Ishikawa (cell line): ENCODE measurements at regions not wholly inside any gene's neighbourhood (a gene's known extent, or its start where the extent isn't known, plus 50 kb on each side); places are given as distances from the start of the nearest gene placed in this dataset.

Experiments
- CEBPB ChIP-seq: IDR thresholded peaks from 2 replicates; pipeline ENCODE4 v1.6.1; 2012
- CREB1 ChIP-seq: IDR thresholded peaks from 2 replicates; pipeline ENCODE4 v1.6.1; 2012; ENCODE audit warnings: low read depth
- EGR1 ChIP-seq: IDR thresholded peaks from 2 replicates; pipeline ENCODE4 v1.6.1; 2012
- EP300 ChIP-seq: IDR thresholded peaks from 2 replicates; pipeline ENCODE4 v1.6.1; 2012; ENCODE audit warnings: borderline replicate concordance
- FOXM1 ChIP-seq: IDR thresholded peaks from 2 replicates; pipeline ENCODE4 v1.6.1; 2012; ENCODE audit warnings: low read depth, borderline replicate concordance
- NFIC ChIP-seq: IDR thresholded peaks from 2 replicates; pipeline ENCODE4 v1.6.1; 2012
- RAD21 ChIP-seq: IDR thresholded peaks from 2 replicates; pipeline ENCODE4 v1.6.1; 2012; ENCODE audit warnings: low read depth
- TAF1 ChIP-seq: IDR thresholded peaks from 2 replicates; pipeline ENCODE4 v1.6.1; 2012; ENCODE audit warnings: low read depth, mild to moderate bottlenecking
- TCF12 ChIP-seq: IDR thresholded peaks from 2 replicates; pipeline ENCODE4 v1.6.1; 2012; ENCODE audit warnings: low read depth
- TEAD4 ChIP-seq: IDR thresholded peaks from 2 replicates; pipeline ENCODE4 v1.6.1; 2012
- YY1 ChIP-seq: IDR thresholded peaks from 2 replicates; pipeline ENCODE4 v1.6.1; 2012; ENCODE audit warnings: low read depth
- ZBTB7A ChIP-seq: IDR thresholded peaks from 2 replicates; pipeline ENCODE4 v1.6.1; 2012; ENCODE audit warnings: low read depth
- TF ChIP-seq, protein P1 (sequence below): IDR thresholded peaks from 2 replicates; pipeline ENCODE4 v1.6.1; 2012
- TF ChIP-seq, protein P2 (sequence below): IDR thresholded peaks from 2 replicates; pipeline ENCODE4 v1.6.1; 2012
- TF ChIP-seq, protein P3 (sequence below): IDR thresholded peaks from 2 replicates; pipeline ENCODE4 v1.6.1; 2012; ENCODE audit warnings: low read depth, mild to moderate bottlenecking

DNA sequence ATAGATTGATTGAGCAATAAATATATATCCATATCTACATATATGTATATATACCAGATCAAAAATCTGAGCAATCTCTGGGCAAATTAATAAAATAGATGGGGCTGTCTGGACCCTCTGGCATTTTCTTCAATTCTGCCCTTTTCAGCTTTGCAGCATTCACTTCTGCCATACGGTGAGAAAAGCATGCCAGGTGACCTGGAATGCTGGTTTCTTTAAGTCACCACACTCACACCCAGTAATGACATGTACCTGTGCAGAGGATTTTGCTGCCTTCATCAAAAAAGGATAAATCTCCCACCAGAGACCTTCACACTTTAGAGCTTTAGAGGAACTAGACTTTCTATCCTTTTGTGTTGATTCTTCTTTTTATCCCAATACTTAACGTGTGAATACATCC lies 223.2 kb upstream of the NFIA start:
- TF ChIP-seq TEAD4 = no peak
- TF ChIP-seq EGR1 = no peak
- no peak for TF ChIP-seq NFIC
- TF ChIP-seq CREB1 = no peak
- TF ChIP-seq RAD21 = no peak
- TF ChIP-seq TCF12 = no peak

DNA sequence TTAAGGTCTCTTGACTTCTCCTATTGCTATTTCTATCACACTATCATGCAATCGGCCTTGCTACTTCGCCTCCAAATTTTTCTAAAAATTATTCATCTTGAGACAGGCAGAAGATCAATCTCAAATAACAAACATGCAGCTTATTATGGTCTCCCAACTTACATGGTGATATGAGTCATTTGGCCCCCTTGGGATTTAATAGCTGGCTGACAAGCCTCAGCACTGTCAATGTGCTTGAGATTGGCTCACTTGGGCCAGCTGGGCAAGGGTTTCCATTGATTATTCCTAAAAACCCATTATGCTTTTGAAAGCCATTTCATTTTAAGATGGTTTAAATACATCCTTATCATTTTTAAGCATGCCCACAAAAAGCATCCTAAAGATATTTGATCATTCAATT lies 224.5 kb upstream of the NFIA start:
- TF ChIP-seq ZBTB7A = no peak
- no peak for TF ChIP-seq EGR1
- no peak for TF ChIP-seq YY1
- TF ChIP-seq TEAD4 = no peak
- no peak for TF ChIP-seq NFIC
- TF ChIP-seq, protein P1, sequence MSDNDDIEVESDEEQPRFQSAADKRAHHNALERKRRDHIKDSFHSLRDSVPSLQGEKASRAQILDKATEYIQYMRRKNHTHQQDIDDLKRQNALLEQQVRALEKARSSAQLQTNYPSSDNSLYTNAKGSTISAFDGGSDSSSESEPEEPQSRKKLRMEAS = no peak
- TF ChIP-seq, protein P2, sequence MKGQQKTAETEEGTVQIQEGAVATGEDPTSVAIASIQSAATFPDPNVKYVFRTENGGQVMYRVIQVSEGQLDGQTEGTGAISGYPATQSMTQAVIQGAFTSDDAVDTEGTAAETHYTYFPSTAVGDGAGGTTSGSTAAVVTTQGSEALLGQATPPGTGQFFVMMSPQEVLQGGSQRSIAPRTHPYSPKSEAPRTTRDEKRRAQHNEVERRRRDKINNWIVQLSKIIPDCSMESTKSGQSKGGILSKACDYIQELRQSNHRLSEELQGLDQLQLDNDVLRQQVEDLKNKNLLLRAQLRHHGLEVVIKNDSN = no peak
- TF ChIP-seq EP300 = no peak
- TF ChIP-seq TCF12 = no peak
- no peak for TF ChIP-seq RAD21
- TF ChIP-seq FOXM1 = no peak
- TF ChIP-seq, protein P3, sequence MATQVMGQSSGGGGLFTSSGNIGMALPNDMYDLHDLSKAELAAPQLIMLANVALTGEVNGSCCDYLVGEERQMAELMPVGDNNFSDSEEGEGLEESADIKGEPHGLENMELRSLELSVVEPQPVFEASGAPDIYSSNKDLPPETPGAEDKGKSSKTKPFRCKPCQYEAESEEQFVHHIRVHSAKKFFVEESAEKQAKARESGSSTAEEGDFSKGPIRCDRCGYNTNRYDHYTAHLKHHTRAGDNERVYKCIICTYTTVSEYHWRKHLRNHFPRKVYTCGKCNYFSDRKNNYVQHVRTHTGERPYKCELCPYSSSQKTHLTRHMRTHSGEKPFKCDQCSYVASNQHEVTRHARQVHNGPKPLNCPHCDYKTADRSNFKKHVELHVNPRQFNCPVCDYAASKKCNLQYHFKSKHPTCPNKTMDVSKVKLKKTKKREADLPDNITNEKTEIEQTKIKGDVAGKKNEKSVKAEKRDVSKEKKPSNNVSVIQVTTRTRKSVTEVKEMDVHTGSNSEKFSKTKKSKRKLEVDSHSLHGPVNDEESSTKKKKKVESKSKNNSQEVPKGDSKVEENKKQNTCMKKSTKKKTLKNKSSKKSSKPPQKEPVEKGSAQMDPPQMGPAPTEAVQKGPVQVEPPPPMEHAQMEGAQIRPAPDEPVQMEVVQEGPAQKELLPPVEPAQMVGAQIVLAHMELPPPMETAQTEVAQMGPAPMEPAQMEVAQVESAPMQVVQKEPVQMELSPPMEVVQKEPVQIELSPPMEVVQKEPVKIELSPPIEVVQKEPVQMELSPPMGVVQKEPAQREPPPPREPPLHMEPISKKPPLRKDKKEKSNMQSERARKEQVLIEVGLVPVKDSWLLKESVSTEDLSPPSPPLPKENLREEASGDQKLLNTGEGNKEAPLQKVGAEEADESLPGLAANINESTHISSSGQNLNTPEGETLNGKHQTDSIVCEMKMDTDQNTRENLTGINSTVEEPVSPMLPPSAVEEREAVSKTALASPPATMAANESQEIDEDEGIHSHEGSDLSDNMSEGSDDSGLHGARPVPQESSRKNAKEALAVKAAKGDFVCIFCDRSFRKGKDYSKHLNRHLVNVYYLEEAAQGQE = no peak
- no peak for TF ChIP-seq CEBPB
- TF ChIP-seq TAF1 = no peak

DNA sequence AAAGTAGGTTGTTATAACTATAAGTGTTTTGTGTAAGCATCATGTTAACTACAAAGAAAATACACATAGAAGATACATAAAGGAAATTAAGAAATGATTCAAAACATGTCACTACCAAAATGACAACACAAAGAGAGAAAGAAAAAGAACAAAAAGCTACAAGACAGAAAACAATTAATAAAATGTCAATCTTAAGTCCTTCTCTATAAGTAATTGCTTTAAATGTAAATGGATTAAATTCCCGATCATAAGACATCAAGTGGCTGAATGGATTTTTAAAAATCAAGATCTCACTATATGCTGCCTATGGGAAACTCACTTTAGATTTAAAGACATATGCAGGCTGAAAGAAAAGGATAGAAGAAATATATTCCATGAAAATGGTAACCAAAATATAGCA lies 232.3 kb upstream of the NFIA start:
- TF ChIP-seq EP300 = no peak
- TF ChIP-seq TCF12 = no peak
- TF ChIP-seq YY1 = no peak
- no peak for TF ChIP-seq TAF1
- TF ChIP-seq, protein P1 = no peak

DNA sequence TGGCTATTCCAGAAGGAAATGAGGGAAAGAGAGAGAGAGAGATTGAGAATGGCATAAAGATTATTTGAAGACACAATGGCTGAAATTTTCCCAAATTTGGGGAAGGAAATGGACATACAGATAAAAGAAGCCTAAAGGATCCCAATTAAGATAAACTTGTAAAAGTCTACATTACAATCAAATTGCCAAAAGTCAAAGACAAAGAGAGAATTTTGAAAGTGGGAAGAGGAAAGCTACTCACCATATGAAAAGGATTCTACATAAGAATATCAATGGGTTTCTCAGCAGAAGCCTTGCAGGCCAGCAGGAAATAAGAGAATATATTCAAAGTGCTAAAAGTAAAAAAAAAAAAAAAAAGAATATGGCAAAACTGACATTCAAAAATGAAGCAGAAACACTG lies 233.0 kb upstream of the NFIA start:
- no peak for TF ChIP-seq FOXM1

DNA sequence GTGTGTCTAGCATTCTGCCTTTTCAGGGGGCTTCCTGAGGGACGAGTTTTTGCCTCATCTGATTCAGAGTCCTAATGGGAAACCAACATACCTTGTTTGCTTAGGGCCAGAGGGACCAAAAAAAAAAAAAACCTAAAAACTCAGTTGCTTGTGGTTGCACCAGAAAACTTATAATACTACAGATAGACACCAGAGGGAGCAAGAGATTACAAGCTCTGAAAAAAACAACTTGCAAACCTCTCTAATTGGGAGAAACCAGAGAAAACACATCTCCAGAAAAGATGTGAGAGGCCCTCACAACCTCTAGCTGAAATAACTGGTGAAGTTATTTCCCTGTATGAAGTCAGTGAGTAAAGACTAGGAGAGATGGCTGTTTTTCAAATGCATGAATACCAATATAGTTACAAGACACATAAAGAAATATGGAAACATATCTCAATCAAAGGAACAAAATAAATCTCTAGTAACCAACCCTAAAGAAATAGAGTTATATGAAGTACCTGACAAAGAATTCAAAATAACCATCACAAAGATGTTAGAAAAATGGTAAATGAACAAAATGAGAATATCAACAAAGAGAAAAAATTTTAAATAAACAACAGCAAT lies 233.7 kb upstream of the NFIA start:
- TF ChIP-seq RAD21 (peak; percentile 69), NFIC (no peak)
- TF ChIP-seq, protein P2 = no peak

DNA sequence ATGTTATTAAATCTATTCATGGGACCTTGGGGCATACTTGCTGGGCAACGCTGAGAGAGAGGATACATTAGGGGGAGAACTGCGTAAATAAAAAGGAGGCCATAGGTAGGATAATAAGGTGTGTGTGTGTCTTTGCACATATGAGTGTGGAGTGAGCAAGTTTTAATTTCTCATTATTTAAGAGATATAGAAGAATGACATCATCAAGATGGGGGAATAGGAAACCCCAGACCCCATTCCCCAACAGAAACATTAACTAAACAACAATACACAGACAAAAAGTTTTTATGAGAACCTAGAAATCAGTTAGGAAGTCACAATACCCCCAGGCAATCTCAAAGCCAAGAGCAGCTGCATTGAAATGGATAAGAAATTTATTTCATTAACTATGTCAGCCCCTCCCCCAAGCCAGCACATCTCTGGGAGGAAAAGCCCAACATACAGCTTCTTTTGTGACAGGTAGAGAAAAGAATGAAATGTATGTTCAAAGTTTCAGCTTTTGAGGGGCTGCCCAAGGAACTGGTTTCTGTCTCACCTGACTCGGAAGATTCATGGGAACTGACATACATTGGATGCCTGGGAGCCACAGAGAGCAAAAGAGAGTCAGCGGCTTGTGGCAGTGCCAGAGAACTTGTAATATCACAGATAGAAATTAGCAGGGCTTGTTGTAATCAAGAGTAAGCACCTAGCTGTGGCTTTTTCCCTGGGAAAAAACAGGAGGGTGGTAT lies 234.3 kb upstream of the NFIA start:
- TF ChIP-seq YY1 (no peak), TAF1 (no peak), NFIC (no peak), TCF12 (no peak), TEAD4 (no peak), ZBTB7A (no peak), FOXM1 (no peak), EP300 (no peak), CEBPB (no peak), CREB1 (no peak), RAD21 (no peak), EGR1 (no peak)
- TF ChIP-seq, protein P3 = no peak
- TF ChIP-seq, protein P1 = no peak
- TF ChIP-seq, protein P2 = no peak

DNA sequence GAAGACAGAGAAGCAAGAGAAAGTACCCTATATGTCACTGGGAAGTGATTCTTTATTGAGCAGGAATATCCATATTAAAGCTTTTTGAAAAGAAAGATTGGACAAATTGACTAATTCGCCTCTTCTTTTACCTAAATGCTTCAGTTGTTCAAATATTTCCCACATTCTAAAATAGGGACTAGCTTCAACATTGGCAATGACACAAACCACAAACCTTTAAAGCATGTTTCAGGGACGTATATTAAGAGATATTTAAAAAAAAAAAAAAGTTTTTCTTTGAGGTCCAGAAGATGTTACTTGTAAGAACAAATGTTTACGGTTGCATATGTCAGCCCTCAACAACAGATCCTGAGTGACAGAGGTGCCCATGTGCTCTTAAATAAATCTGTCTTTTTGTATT lies 235.0 kb upstream of the NFIA start:
- TF ChIP-seq RAD21 (no peak), YY1 (no peak), EP300 (no peak), CEBPB (no peak), TEAD4 (no peak), FOXM1 (no peak), TCF12 (no peak), ZBTB7A (no peak), TAF1 (no peak), NFIC (no peak), EGR1 (no peak), CREB1 (no peak)
- TF ChIP-seq, protein P2 = no peak
- TF ChIP-seq, protein P1 = no peak
- TF ChIP-seq, protein P3 = no peak
